ENCODE measurements at regions not wholly inside any gene's neighbourhood (a gene's known extent, or its start where the extent isn't known, plus 50 kb on each side); places are given as distances from the start of the nearest gene placed in this dataset.

GRCh38 chr3:13197281-13197680 lies 124.1 kb upstream of the IQSEC1 start:
- no peaks in the 10 kb centered on the region for H3K36me3 ChIP-seq (ENCODE audit: control insufficient read depth, low read length)
- no peaks in the 10 kb centered on the region for H3K9me3 ChIP-seq (ENCODE audit: control insufficient read depth, insufficient read depth, low read length)
- no peak overlapping the region for H3K27ac ChIP-seq (ENCODE audit: low read depth, low read length)
- H3K4me2 ChIP-seq (ENCODE audit: low read length) = no peak overlapping the region
- H3F3A ChIP-seq (ENCODE audit: control insufficient read depth, insufficient read depth) = no peaks in the 10 kb centered on the region
- H3K4me1 ChIP-seq (ENCODE audit: control insufficient read depth, low read length) = peaks cover 3% of the 10 kb centered on the region; the same call in 1 of the 2 replicates
- H3K9me2 ChIP-seq (replicated peaks; ENCODE audit: control insufficient read depth, low read length) = no peaks in the 10 kb centered on the region
- H3K27me3 ChIP-seq (ENCODE audit: control insufficient read depth, low read length) = peaks cover 15% of the 10 kb centered on the region
- H4K20me1 ChIP-seq (ENCODE audit: control insufficient read depth, insufficient read depth, low read depth, low read length) = no peaks in the 10 kb centered on the region
- H3K4me3 ChIP-seq (ENCODE audit: low read length) = no peak overlapping the region
- no peaks in the 10 kb centered on the region for H3K79me2 ChIP-seq (ENCODE audit: control insufficient read depth, low read length)
- TF ChIP-seq CTCF (IDR thresholded peaks at IDR 0.05; ENCODE audit: low read depth, low read length, poor library complexity, severe bottlenecking) = no peak
- TF ChIP-seq EZH2phosphoT487 (IDR thresholded peaks at IDR 0.05; ENCODE audit: borderline replicate concordance, low read length) = no peak

DNA sequence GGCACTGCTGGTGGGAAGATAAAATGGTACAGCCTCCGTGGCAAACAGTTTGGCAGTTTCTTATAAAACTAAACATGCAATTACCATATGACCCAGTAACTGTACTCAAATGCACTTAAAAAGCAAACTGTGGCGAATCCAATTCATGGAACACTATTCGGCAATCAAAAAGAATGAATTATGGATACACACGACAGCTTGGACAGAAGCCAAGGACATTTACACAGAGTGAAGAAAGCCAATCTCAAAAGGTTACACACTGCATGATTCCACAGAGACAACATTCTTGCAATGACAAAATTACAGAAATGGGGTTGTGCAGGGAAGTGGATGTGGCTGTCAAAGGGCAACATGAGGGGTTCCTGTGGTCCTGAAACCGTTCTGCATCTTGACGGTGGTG lies 122.1 kb upstream of the IQSEC1 start:
- H3K9me3 ChIP-seq (ENCODE audit: control insufficient read depth, insufficient read depth, low read length) = no peaks in the 10 kb centered on the region
- H3F3A ChIP-seq (ENCODE audit: control insufficient read depth, insufficient read depth) = no peaks in the 10 kb centered on the region
- no peaks in the 10 kb centered on the region for H3K9me2 ChIP-seq (replicated peaks; ENCODE audit: control insufficient read depth, low read length)
- no peaks in the 10 kb centered on the region for H4K20me1 ChIP-seq (ENCODE audit: control insufficient read depth, insufficient read depth, low read depth, low read length)
- H3K4me1 ChIP-seq (ENCODE audit: control insufficient read depth, low read length) = peaks cover 3% of the 10 kb centered on the region; the same call in 1 of the 2 replicates
- TF ChIP-seq EZH2phosphoT487 (IDR thresholded peaks at IDR 0.05; ENCODE audit: borderline replicate concordance, low read length) (no peak), CTCF (IDR thresholded peaks at IDR 0.05; ENCODE audit: low read depth, low read length, poor library complexity, severe bottlenecking) (no peak)
- no peak overlapping the region for H3K27ac ChIP-seq (ENCODE audit: low read depth, low read length)
- H3K27me3 ChIP-seq (ENCODE audit: control insufficient read depth, low read length) = peaks cover 15% of the 10 kb centered on the region
- H3K79me2 ChIP-seq (ENCODE audit: control insufficient read depth, low read length) = no peaks in the 10 kb centered on the region
- no peak overlapping the region for H3K4me2 ChIP-seq (ENCODE audit: low read length)
- H3K36me3 ChIP-seq (ENCODE audit: control insufficient read depth, low read length) = no peaks in the 10 kb centered on the region
- no peak overlapping the region for H3K4me3 ChIP-seq (ENCODE audit: low read length)

GRCh38 chr3:13194285-13195209 lies 121.3 kb upstream of the IQSEC1 start:
- Histone ChIP-seq H3K36me3 (ENCODE audit: control insufficient read depth, low read length) (no peaks in the 10 kb centered on the region), H3K9me2 (replicated peaks; ENCODE audit: control insufficient read depth, low read length) (no peaks in the 10 kb centered on the region), H3K4me2 (ENCODE audit: low read length) (no peak overlapping the region), H3K27ac (ENCODE audit: low read depth, low read length) (no peak overlapping the region), H3K9me3 (ENCODE audit: control insufficient read depth, insufficient read depth, low read length) (no peaks in the 10 kb centered on the region), H4K20me1 (ENCODE audit: control insufficient read depth, insufficient read depth, low read depth, low read length) (no peaks in the 10 kb centered on the region), H3F3A (ENCODE audit: control insufficient read depth, insufficient read depth) (no peaks in the 10 kb centered on the region), H3K79me2 (ENCODE audit: control insufficient read depth, low read length) (no peaks in the 10 kb centered on the region), H3K4me1 (ENCODE audit: control insufficient read depth, low read length) (peaks cover 7% of the 10 kb centered on the region; the same call in 1 of the 2 replicates), H3K4me3 (ENCODE audit: low read length) (no peak overlapping the region), H3K27me3 (ENCODE audit: control insufficient read depth, low read length) (peaks cover 15% of the 10 kb centered on the region)
- TF ChIP-seq CTCF (IDR thresholded peaks at IDR 0.05; ENCODE audit: low read depth, low read length, poor library complexity, severe bottlenecking) = no peak
- no peak for TF ChIP-seq EZH2phosphoT487 (IDR thresholded peaks at IDR 0.05; ENCODE audit: borderline replicate concordance, low read length)
